SKM-1 treated with dmso at 0.1 percent for 144 hours (cell line): ENCODE measurements at regions not wholly inside any gene's neighbourhood (a gene's known extent, or its start where the extent isn't known, plus 50 kb on each side); places are given as distances from the start of the nearest gene placed in this dataset.

ENCODE experiments used
- DNase-seq: peaks from one replicate; lab custom pipeline; 2025; ENCODE audit not compliant: unreplicated experiment; lab: John Stamatoyannopoulos, UW

DNA sequence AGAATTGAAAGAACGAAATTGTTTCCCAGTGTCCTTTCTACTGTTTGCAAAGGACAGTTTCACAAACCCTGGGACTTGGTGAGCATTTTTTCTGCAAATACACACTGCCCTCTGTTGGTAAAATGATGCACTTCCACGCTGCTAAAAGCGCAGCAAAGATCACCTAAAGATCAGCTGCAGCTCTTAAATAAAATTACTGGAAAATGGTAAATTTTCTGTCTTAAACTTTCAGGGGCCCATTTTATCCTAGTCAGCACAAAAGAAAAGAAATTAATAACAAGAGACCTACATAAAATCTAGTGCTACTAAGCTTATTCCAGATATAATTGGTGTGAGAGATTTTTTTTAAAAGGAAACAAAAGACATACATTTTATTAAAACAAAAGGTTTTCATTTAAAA lies 566.0 kb downstream of the CAAP1 start:
- peak; percentile 25 for DNase-seq

DNA sequence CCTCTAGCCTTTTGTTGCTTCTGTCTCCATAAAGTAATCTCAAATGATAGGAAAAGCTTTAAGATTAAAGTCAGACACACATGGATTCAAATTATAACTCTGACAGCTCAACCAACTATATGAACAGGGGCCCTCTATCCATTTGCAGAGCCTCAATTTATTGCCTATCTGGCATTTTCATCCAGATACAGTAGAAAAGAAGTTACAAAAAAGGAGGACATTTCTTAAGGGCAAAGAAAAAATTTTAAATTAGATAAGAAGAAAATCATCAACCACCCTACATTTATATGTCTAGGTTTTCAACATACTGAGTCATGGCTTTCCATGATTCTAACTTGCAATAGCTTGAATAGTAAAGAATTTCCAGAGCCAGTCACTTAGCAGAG lies 567.2 kb downstream of the CAAP1 start:
- DNase-seq = no peak

DNA sequence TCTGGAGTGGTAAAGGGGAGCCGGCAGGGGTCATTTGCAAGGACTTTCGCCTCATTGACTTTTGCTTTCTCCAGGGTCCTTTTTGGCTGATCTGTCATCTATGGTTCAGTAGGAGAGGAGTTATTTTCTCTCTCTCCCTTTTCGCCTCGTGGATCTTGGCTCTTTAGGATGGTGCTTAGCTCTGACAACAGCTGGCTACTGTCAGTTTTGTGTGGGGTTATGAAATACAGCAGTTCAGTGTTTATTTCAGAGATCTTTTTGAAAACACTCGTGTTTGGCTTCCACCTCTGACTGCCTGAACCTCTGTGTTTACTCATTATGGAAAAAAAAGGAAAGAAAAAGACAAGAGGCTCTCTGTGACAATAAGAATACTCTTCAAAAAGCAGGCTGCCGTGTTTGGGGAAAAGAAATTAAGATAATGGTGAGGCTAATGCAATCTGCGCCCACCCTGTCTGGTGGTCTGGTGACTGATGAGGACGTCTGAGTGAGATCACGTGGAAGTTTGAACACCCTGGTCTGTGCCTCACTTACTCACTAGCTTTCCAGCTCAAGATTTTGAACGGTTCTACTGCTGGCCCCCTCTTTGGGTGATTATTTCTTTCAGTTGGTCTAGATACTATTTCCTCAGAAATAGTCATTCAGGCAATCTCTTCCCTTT lies 567.7 kb downstream of the CAAP1 start:
- DNase-seq = no peak

DNA sequence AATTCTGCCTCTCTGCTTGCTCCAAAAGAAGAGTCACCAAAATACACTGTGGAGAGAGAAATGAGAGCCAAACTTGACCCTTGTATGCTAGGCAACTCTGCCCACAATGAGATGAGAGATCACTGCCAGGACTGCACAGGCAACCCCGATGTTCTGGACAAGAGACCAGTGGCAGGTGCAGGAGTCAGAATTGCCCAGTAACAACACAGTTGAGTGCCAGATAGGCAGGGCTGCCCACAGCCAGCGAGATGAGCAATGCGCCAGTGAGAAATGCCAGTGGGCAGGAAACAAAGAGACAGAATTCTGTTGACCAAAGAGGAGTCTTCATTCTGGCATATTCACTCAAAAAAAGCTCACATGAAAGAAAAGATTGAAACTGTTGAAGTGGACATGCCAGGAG lies 570.7 kb downstream of the CAAP1 start:
- no peak for DNase-seq

DNA sequence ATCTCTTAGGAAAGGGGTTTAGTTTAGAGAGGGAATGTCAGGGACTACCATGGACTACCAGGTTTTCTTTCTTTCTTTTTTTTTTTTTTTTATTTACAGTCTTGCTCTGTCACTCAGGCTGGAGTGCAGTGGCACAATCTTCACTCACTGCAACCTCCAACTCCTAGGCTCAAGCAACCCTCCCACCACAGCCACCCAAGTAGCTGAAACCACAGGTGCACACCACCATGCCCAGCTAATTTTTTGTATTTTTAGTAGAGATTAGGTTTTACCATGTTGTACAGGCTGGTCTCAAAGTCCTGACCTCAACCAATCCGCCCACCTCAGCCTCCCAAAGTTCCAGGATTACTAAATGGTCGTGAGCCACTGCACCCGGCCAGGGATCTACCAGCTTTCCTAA lies 572.7 kb downstream of the CAAP1 start:
- DNase-seq = no peak

DNA sequence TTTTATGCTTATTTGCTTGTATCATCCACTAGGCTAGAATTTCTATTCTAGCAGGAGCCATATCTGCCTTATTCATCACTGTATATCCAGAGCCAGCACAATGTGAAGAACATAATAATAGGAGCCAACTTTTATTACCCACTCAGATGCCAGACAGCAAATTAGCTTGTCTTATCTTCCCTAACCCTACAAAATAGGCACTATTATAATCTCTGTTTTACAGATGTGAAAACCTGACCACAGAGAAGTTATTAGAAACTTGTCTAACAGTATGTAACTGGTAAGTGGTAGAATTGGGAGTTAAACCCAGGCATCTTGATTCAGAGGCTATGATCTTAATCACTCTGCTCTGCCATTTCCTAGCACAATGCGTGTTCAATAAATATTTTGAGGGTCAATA lies 579.5 kb downstream of the CAAP1 start:
- no peak for DNase-seq

DNA sequence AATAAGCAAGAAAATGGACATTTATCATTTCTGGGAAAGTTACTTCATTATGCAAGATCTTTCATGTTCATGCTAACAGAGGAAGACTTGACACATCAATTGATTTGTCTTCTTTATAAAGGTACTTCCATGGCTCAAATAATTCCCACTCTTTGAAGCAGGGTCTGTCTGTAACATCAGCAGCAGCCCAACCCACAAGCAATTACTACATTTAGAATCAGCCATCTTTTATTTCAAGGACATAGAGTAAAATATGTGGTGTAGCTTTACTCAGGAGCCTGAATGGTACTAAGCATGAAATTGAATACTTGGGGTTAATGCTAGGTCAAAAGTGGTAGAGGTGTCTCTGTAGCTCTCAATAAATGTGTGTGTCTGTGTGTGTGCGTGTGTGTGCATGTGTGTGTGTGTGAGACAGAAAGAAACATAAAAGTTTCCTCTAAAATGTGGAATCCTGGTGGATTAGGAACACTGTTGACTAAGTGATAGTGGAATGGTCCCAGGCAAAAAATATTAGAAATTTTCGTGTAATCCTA lies 581.1 kb downstream of the CAAP1 start:
- DNase-seq = no peak

DNA sequence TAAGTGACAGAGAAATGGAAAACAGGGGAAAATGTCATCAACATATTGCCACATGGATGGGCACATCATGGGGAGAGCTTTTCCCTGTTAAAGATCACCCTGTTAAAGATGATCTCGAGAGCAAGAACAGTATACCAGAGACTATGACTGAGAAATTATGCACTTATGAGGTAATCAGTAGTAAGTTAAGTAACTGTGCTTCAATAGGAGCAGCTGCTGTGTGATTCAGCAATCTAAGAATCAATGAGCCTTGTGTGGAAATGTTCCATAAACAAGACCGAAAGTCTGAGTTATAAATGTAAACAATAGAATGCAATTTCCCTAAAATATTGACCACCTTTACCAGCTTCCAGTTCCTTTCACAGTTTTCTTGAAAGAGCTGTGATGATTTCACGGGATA lies 582.3 kb downstream of the CAAP1 start:
- DNase-seq = no peak

DNA sequence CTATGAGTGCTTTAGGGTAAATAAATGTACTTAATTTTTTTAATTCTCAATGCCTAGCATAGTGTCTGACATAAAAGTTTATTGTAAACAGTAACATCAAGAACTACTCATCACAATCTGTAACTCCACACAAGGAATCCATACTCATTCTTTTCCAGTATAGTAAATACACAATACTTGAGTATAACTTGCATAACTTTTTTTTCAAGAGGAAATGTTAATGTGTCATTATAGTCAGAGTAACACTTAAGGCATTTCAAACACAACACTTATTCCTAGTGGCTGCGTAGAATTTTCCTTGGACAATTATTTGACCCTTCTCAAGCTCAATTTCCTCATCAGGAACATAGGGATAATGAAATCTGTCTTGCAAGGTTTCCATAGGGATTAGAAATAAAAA lies 584.3 kb downstream of the CAAP1 start:
- DNase-seq = no peak

DNA sequence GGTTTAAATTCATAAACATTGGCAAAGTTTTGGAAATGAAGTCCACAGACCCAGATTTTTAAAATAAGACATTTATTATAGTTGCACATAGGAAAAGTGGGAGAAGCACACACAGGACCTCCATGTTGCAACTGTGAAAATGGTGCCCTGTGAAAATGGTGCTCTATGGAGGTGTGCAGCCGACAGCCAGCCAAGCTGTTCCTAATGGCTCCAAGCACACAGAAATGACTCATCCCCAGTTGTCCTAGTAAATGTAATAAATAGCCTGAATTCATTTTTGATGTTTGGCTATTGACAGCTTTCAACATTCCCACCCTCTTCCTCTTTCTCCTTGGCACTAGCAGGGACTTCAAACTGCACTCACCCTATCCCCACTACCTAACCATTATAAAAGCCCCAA lies 590.9 kb downstream of the CAAP1 start:
- DNase-seq = no peak

DNA sequence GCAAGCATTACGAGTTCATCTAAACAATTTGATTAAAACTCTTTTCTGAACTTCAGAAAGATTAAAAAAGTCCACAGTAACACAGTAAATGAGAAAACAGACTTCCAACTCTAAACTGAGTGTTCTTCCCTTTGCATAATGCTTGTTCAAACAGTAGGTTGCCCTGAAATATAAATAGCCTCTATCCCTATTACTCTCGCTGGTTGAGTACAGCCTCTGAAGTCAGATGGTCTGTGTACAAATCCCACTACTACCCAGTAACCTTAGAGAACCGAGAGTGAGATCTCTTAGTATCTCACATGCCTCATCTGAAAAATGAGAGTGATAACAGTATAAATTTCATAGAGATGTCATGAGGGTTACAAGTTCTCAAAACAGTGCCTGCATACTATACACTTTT lies 591.6 kb downstream of the CAAP1 start:
- no peak for DNase-seq

DNA sequence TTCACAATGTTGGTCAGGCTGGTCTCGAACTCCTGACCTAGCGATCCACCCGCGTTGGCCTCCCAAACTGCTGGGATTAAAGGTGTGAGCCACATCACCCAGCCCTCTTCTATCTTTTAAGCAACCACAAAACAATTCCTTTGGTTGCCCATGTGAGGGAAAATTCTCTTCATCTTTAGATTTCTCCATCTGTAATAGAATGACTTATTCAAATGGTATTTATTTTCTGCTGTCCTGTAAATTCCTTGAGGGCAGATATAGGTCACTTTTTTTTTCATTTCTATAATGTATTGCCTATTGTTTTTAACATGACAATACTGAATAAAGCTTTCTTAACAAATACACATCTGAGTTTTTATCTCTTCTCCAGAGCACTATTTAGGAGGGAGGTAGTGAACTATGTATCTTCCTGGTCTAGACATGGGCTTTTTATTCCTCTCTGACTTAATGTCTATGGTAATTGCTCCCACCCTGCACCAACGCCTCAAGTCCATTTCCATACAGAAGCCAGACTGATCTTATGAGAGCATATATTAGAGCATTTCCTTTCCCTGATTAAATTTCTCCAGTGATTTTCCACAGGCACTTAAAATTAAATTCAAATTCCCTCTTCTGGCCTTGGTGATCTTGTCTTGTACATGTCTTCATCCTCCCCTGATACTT lies 595.6 kb downstream of the CAAP1 start:
- no peak for DNase-seq

DNA sequence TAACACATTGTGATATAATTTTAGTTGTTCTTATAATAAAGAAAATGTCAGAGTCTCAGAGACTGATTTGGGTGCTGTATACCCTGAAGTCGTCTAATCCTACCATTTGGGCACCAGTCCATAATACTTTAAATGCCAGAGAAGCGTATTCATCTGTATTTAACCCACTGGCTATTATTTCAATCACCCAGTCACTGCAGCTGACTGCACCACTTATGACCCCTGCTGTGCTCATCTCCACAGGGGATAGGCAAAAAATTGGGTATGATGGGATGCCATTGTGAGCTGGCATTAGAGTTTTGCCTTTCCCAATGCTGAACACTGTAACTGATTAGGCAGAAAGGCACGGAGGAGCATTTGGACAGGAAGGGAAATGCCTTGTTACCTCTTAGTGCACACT lies 599.7 kb downstream of the CAAP1 start:
- DNase-seq = no peak

DNA sequence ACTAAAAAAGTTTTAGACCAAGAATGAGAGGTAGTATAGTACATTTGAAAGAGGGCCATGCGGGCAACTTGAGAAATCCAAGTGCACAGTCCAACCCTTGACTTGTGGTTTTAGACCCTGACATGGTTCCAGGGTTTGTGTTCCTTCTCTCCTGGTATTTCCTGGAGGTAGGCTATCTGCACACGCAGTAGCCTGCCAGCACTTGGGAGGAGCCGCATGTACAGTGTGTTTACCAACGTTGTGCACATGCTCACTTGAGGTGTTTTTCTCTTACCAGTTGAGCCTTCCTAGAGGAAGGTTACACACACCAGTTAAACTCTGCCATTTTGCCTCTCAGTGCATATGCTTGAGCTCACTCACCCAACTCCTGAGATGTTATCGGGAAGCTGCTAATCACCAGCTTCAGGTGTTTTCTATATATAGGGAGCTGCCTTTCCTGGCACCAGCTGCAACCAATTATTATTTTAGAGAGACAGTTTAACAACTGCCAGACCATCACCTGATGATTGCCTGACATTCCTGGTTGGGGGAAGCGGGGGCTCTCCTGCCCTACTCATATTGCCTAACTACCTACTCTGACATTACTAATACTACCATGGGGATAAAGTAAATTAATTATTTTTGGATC lies 593.4 kb upstream of the TUSC1 start:
- DNase-seq = no peak

DNA sequence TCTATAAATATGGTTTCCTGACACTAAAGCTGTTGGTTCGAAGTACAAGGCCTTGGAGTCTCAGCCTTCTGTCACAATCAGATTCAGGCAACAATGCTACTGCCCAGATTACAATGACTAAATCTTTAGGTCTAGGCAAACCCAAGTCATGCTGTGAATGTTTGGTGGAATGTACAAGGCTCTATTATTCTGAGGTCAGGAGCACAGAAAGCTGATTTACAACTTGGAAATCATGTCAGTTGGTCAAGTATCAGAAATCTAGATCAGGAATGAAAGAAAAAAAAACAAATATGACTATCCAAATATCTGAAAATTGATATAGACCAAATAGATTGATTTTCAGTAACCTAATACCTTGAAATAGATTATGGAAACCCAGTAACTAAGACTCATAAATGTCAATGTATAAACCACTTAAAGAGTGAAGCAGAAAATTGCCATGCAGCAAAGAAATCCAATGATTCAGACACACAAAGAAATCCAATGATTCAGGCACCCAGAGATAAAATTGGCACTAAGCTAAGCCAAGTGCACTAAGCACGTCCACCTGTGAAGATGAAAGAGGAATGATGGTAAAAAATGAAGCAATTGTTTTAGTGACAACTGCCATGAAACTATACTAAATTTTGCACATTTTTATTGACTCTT lies 588.0 kb upstream of the TUSC1 start:
- no peak for DNase-seq

DNA sequence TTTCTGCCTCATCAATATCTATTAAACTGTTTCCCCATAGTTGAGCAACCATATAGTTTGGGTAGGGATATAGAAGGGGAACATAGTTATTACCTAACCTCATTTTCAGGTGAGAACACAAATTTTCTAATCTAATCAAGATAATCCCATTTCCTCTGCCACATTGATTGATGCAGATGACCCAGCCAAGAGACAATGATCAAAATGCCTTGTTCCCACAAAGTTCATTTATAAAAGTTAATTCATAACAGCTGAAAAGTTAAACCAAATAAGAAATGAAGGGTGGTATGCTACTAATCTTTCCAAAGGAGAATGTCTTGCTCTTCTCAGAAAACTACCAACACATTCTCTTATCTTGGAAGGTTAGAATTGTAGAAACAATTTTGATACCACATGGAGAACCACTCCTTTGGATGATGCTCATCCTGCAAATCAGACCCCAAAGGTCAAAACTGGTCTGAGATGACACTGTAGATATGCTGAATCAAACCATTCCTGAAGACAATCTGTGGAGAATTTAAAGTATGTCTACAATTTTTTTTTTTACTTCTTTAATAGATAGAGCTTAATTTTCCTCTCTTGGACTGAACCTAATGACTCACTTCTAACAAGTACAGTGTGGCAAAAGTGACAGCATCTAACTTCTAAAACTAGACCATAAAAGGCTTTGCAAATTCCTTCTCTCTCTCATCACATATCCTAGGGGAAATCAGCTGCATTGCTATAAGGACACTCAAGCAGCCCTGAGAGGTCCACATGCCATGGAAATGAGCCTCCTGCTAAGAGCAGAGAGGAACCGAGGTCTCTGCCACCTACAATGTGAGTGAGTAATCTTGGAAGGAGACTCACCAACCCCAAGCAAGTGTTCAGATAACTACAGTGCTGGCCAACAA lies 586.7 kb upstream of the TUSC1 start:
- DNase-seq = no peak

DNA sequence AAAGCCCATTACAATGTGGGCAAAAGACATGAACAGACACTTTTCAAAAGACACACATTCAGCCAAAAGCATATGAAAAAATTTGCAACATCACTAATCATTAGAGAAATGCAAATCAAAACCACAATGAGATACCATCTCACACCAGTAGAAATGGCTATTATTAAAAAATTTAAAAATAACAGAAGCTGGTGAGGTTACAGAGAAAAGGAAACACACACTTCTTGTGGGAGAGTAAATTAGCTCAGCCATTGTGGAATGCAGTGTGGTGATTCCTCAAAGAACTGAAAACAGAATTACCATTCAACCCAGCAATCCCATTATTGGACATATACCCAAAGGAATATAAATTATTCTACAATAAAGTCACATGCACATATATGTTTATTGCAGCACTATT lies 585.2 kb upstream of the TUSC1 start:
- no peak for DNase-seq

DNA sequence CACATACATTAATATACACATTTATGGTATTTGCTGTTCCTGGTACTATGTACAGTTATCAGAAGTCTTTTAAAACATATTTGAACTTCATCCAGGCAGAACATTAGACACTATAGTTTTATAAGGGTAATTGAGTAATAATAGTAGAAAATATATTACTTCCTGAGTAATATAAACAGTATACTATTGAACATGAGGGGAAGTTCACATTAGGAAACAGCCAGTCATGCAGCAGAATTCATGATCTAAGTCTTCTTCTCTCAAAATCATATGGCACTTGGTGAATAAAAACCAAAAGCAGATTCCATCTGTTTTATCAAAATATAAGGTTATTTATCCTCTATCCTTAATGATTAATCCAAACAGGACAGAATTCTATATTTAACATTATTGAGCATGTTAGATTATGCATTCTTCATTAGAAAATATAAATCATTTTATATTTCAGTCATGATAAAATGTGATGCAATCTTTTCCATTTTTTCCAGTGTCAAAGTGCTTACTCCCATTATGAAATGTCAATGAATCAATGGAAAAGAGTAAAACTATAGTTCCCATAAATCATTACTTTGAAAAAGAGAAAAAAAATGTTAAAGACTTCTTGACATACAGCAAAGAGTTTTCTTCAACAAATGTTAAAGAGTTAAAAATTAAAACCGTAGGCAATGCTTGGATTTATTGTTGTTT lies 584.3 kb upstream of the TUSC1 start:
- DNase-seq = no peak

DNA sequence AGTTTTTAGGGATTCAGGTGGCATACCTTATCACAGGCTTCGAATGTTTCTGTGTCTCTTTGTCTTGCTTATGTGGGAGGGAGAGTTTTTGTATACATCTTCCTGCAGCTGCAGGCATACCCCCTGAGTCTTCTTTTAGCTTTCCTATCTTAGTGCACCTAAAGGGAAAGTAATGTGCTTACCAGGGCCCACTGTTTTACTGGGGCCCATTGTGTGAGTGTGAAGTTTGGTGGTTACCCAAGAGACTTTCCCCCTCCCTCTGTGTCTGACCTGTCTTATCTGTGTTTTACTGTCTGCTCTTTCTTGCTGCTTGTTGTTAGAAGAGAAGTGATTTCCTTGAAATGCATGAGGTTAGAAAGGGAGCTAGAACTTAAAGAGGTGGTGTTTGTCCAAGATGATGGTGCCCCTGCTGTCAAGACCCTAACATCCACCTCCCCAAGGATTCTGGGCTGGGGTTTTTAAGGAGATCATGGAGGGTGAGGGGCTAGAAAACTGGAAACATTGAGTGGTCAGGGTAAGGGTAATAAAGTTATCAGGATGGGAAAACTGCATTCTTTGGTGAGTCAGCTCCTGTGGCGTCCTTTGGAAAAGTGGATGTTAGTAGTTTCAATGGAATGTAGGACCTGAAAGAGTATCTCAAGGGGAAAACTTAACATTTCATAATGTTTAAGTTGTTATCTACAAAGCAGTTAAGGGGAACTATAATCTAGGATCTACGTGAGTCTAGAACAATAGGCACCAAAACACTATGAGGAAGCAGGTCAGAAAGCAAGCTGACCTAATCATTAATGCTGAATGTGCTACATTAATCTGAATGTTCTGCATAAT lies 583.5 kb upstream of the TUSC1 start:
- no peak for DNase-seq

DNA sequence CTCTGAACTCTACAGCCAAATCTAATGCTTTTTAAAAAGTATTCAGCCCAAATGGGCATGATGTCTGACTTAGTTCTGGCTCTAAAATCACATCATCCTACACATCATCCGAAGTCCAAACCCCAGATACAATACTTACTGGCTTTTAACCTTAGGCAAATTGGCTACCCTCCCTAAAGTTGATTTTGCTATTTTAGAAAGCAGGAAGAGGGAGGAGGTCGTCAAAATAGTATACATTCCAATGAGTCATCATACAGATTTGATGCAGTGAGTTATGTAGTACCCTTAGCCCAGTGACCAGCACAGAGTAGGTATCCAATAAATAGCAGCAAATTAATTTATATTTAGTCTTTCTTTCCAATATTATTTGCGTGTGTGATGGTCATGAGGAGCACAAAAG lies 582.0 kb upstream of the TUSC1 start:
- no peak for DNase-seq
